ENCODE measurements at regions not wholly inside any gene's neighbourhood (a gene's known extent, or its start where the extent isn't known, plus 50 kb on each side); places are given as distances from the start of the nearest gene placed in this dataset.

DNA sequence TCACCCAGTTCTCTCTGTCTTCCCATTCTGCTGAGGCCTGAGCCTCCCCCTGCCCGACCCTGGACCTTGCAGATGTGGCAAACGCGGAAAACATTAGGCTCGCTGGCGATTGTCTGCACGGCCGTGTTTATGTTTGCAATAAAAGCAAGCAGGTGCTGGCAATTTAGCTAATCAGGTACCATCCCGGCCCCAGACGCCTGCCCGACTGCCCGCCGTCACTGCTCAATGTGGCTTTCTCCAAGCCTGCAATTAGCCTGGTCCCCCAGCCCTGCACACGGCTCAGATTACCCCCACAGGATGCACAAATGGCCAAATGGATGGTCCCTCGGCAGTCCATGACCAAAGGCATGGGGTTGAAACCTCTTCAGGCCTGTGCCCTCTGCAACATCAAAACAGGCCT is 259.7 kb downstream of the MN1 start:
- DNase-seq (ENCODE audit: low spot score): no peak

DNA sequence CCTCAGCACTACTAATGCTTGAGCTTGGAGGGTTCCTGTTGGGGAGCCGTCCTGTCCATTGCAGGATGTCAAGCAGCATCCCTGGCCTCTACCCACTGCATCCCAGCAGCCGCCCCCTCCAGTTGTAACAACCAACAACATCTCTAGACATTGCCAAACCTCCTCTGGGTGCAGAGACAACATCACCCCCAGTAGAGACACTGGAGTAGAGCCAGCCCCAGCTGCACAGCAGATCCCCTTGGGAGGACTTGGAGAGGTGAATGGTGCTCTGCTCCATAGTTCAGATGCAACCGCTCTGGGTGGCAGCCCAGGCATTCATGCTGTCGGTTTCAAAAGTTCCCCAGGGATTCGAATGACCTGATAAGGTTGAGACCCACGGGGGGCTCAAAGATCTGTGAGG is 259.0 kb downstream of the MN1 start:
- DNase-seq (ENCODE audit: low spot score): no peak

DNA sequence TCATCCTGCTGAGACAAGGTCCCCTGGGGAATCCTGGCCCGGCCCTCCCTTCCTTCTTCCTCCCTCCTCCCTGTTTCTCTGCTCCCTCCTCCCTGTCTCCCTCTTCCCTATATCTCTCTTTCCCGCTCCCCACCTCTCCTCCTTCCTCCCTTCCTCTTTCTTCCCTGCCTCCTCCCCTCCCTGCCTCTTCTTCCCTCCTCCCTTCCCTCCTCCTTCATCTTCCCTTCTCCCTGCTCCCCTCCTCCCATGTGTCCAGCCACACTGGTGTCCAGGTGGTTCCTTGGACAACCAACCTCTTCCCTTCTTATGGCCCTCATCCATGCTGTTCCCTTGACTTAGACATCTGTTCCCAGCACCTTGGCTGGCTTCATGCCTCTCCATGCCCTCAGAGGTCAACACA is 258.1 kb downstream of the MN1 start:
- DNase-seq (ENCODE audit: low spot score): no peak

DNA sequence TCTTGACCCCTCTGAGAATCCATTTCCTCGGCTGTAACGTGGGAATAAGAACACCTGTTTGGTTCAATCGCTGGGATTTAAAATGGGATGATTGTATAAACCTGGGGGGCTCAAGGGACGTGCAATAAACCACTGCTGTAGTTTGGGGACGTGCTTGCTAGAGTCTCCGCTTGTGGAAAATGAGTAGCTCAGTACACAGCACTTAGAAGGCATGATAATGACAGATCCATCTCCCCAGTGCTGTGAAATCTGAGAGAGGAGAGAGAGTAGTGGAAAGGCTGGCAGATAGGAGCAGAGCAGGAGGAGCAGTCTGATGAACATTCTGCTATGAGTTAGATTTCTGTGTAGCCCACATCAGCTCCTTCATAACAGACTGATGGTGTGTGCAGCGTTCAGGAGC is 256.5 kb downstream of the MN1 start:
- no peak for DNase-seq (ENCODE audit: low spot score)

DNA sequence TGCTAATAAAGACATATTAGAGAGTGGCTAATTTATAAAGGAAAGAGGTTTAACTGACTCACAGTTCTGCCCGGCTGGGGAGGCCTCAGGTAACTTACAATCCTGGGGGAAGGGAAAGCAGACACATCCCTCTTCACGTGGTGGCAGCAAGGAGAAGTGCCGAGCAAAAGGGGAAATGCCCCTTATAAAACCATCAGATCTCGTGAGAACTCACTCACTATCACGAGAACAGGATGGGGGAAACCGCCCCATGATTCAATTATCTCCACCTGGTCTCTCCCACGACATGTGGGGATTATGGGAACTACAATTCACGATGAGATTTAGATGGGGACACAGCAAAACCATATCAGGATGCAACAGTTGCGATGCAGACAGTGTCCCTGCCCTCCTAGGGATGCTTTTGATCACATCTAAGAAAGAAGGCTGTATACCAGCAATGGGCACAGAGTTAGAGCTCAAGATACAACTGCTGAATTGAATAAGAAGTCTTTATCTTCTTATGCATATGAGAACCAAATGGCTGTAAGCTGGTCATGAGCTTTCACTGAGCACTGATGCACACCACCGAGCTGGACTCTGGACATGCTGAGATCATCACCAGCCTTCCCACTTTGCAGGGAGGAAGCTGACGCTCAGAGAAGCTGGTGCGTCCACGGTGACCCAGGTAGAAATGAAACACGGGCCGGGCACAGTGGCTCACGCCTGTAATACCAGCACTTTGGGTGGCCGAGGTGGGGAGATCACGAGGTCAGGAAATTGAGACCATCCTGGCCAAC is 255.2 kb downstream of the MN1 start:
- no peak for DNase-seq (ENCODE audit: low spot score)

DNA sequence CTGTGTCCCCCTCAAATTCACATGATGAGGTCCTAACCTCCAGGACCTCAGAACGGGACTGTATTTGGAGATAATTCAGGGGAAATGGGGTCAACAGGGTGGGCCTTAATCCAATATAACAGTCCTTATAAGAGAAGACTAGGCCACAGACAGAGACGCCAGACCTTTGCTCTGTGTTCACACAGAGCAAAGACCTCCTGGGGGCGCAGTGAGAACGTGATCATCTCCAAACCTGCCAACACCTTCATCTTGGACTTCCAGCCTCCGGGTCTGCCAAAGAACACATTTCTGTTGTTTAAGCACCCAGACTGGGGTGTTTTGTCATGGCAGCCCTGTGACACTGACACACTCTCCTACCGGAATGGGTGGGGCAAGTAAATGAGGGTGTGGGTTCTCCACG is 250.2 kb downstream of the MN1 start:
- DNase-seq (ENCODE audit: low spot score): no peak

DNA sequence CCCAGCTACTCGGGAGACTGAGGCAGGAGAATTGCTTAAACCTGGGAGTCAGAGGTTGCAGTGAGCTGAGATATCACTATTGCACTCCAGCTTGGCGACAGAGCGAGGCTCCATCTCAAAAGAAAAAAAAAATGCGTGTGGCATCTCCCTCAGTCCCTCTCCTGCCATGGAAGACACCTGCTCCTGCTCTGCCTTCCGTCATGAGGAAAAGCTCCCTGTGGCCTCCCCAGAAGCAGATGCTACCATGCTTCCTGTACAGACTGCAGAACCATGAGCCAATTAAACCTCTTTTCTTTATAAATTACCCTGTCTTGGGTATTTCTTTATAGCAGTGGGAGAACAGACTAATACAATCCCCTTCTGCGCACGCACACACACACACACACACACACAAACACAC is 249.4 kb downstream of the MN1 start:
- DNase-seq (ENCODE audit: low spot score): no peak

DNA sequence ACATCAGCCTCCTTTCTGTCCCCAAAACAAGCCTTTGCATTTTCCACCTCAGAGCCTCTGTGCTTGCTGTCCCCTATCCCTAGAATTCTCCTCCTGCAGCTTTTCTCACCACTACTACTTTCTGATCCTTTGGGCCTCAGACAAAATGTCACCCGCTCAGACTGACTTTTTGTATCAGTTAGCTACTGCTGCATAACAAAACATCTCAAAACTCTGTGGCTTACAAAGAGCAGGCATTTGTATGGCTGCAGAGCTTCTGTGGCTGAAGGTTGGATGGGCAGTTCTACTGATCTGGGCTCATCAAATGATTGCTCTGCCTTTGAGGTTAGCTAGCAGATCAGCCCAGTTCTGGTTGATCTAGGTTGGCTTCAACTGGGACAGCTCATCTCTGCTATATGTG is 248.7 kb downstream of the MN1 start:
- no peak for DNase-seq (ENCODE audit: low spot score)

DNA sequence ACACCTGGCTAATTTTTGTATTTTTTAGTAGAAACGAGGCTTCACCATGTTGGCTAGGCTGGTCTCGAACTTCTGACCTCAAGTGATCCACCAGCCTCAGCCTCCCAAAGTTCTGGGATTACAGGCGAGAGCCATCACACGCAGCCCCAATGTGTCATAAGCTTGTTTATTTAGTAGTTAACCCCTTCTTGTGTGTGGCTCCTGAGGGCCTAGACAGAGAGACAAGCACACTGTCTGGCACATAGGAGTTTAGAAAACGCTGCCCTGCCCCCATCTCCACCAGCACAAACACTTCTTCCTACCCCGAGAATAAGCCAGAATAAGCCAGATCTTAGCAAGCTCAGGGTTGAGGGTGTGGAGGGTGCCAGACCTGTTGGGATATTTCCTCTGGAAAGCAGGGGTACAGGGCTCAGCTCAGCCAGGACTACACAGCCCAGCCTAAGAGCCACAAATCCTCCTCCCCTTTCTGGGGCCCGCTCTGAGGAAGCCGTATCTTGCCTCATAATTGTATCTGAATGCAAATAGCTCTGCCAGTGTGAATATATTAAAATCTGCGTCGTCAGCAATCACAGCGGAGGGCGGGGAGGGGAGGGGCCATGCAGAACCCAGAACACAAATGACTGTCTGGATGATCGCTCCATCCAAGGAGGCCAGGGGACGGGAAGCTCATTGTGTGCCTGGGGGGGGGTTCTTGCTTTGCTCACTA is 247.3 kb downstream of the MN1 start:
- no peak for DNase-seq (ENCODE audit: low spot score)

DNA sequence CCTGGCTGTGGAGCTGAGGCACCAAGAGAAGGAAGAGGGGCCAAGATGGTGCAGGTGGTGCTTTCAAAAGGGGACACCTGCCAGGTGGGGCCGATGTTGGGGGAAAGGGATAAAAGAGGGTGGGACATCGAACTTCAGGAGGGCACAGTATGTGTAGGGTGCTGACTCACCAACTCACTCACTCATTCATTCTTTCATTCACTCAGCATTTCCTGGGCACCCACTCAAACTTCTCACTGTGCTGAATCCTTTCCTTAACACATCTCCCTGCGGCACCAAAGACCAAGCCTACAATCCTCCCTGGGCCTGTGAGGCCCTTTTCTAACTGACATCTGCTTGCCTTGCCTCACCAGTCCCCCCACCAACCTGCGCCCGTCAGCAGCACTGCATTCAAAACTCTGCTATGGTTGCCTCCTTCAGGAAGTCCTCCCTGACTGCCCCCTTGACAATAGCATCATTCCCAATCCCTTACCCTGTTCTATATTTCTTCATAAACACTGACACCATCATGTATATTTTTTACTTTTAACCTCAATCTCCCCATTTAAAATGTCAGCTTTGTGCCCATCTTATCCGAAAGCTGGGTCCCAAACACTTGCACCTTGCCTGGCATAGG is 246.6 kb downstream of the MN1 start:
- no peak for DNase-seq (ENCODE audit: low spot score)

DNA sequence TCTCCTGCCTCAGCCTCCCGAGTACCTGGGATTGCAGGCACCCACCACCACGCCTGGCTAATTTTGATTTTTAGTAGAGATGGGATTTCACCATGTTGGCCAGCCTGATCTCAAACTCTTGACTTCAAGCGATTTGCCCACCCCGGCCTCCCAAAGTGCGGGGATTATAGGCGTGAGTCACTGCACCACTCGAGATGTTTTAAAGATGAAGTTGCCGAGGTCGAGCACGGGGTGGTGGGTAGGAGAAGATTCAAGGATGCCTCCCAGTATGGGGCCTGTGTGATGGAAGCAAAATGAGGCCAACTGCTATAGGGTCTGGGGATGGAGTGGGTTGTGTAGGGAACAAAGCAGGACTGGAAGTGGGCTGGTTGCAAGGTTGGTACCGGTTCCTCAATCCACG is 245.2 kb downstream of the MN1 start:
- no peak for DNase-seq (ENCODE audit: low spot score)

DNA sequence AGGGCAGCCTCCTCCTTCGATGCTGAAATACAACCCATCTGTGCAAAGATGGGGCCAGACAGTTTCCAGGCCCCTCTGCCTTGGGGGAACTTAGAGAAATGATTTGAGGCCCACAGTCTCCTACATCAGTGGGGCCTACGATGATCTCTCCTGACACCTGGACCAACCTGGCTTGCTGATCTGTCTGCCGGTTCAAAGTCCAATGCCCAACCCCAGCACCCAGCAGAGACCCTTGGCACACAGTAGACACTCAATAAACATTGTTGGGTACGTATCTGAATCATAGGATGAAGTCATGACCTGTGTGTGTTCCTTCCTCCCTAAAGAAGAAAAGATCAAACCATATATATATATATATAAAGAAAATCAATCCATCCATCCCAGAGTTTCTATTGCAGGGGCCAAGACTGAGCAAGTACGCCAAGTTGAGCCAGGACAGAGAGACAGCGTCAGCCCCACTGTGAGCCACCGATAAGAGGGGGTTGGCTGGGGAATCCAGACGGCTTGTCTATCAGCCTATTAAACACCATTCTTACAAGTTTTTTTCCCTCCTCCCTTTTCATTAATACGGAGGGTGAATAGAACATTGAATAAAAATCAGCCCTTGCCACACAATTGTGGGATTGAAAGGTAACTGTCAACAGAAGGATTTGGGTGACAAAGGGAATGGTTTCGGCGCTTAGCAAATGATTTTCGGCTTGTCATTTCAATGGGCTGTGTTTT is 244.1 kb downstream of the MN1 start:
- DNase-seq (ENCODE audit: low spot score): no peak

DNA sequence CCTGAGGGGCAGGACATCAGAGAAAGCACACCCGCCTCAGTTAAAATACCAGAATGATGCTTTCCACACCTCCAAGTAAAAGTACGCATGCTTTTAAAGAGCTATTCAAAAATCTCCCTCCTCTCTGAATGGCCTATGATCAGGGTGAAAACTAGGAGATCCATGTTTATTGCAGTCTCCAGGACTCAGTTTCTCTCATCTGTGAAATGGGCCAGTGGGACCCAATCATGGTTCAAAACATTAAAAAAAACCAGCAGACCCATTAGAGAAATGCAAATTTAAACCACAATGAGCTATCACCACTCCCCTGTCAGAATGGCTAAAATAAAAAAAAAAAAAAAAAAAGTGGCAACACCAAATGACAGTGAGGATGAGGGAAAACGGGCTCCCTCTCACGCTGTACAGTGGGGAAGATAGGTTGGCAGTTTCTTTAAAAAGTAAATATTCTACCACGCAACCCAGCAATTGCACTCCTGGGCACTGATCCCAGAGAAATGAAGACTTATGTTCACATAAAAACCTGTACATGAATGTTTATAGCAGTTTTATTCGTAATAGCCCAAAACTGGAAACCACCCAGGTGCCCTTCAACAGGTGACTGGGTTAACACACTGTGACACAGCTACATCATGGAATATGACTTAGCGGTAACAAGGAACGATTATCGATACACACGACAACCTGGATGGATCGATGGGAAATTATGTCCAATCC is 242.7 kb downstream of the MN1 start:
- DNase-seq (ENCODE audit: low spot score): no peak

DNA sequence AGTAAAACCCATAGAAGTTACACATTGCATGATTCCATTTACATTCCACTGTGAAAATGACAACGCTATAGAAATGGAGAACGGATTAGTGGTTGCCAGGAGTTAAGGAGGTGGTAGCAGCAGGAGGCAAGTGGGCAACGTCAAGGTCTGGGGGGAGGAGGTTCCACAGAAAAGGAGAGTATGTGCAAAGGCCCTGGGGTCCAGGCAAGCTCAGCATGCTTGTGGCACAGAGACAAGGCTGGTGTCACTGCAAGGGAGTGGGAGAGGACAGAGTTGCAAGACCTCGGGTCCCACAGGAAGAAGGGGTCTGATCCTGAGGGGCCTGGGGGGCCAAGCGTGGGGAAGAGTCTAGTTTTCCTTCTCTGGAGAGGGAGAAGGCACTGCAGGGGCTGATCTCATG is 240.8 kb downstream of the MN1 start:
- DNase-seq (ENCODE audit: low spot score): no peak

DNA sequence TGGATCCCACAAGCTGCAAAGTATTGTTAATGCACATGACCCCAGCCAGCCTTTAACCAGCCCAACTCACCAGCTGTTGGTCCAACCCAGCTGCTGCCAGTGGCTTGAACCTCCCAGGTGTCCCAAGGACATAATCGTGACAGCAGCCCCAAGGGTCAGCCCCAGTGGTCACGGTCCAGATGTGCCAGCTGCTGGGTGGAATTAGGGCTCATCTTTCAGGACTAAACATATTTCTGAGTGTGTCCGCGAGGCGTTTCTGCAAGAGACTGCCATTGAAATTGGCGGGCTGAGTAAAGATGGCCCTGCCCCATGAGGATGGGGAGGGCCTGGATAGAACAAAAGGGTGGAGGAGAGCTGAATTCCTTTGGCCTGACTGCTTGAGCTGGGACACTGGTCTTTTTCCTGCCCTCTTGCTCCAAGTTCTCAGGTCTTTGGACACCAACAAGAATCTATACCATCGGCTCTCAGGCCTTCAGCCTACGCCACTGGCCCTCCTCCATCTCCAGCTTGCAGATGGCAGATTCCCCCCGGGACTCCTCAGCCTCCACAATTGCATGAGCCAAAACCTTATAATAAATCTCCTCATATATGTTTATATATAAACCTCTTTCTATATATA is 240.2 kb downstream of the MN1 start:
- DNase-seq (ENCODE audit: low spot score): no peak

DNA sequence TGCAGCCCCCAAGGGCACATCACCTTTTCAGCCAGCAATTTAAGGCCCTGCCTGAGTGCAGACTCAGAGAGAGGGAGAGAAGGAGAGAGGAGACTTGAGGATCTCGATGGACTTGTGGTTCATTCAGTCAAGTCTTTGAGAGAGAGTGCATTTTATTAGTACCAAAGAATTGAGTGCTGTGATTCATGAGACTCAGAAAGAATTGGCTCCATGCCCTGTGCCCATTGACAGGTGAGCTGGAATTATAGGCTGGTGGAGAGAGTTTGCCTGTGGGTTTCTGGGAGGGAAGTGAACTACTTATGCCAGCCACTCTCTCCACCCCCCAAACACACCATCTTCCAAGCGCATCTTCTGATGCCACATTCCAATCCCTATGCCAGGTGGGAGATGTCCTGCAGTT is 236.8 kb downstream of the MN1 start:
- DNase-seq (ENCODE audit: low spot score): no peak

DNA sequence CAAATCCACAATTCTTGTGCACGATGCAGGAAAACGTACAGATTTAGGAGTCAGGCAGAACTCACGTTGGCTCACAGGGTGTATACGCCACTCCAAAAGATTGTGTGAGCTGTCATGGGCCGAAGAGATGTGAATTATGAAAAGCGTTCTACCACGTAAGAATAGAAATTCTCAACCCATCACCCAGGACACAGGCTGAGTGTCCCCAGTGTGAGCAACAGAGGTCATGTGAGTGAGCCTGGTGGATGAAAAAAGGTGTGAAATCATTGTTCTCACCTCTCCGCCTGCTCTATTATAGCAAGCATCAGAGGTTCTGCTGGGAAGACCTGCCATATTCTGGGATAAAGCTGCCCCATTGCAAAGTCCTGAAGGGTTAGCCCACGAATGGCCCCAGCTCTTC is 235.0 kb downstream of the MN1 start:
- no peak for DNase-seq (ENCODE audit: low spot score)

DNA sequence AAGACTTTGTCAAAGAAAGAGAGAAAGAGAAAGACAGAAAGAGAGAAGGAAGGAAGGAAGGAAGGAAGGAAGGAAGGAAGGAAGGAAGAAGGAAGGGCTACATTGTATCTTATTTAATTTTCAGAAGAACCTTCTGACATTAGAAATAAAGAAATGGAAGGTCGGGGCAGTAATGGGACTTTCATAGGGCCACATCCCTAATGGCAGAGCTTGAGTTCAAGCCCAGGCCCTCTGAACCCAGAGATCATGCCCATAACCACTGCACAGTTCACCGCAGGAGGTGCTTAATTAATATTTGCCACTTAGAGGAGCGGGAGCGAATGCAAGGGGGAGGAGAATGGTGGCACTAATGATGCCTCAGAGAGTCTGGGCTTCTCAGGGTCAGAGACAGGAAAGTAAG is 233.3 kb downstream of the MN1 start:
- no peak for DNase-seq (ENCODE audit: low spot score)

DNA sequence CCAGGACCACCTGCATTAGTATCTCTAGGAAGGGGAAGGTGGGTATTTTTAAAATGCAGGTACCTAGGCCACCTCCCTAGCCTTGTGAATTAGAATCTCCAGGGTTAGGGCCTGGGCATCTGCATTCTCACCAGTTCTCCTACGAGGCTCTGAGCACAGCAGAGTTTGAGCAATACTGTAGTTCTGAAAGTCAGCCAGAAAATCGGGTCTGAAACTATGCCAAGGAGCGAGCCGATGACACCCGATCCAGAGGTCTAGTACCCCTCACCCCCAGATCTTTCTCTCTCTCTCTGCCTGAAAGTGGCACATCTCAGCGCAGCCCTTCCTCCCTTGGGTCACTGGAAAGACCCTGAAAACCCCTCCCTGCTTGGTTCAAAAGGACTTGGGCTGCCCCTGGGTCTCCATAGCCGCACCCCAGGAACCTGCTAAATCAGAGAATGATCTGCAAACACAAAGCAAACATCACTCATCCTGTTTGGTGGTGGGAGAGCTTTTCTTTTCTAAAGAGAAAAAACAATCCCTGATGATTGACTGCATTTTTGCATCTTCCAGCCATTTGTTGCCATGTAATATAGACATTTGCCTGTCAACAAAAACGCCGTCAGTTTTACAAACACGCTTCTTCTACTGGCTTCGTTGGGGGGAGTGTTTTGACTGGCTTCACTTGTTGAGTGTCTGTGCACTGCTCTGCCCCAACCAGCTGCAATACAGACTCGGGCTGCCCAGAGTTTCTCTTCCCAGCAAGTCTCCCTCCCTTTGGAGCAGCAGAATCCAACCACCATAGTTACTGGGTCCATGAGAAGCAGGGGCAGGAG is 229.9 kb downstream of the MN1 start:
- DNase-seq (ENCODE audit: low spot score): no peak

DNA sequence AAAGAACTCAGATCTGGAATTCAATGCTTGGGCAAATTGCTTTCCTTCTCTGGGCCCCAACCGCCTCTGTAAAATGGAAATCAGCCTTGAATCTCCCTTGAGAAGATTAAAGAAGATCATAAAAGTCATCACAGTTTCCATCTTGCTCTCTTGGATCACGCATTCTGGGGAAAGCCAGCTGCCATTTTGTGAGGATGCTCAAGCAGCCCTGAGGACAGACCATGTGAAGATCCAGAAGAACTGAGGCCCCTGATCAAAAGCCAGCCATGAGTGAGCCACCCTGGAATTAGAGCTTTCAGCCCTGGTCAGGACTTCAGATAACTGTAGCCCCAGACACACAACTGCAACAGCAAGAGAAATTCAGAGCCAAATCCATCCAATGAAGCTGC is 229.3 kb downstream of the MN1 start:
- no peak for DNase-seq (ENCODE audit: low spot score)

Measured in activated CD4-positive, alpha-beta T cell treated with anti-CD3 and anti-CD28 coated beads, Interleukin-2, Interleukin-4, amounts not matched to agents 100 ng/mL and 50 ng/mL, durations not matched to agents 16 hours and 8 hours (primary cell).